Right forelimb (tissue), 1 donor: ENCODE measurements at regions not wholly inside any gene's neighbourhood (a gene's known extent, or its start where the extent isn't known, plus 50 kb on each side); places are given as distances from the start of the nearest gene placed in this dataset.

Experiments
- DNase-seq: peaks from one replicate; pipeline ENCODE4 v3.0.0-alpha.2; 2018

GRCh38 chr14:101707068-101707842 lies 54.3 kb upstream of the PPP2R5C start:
- peak; percentile 71 for DNase-seq

- no peak for DNase-seq
Measured at GRCh38 chr14:101707863-101708620, 53.5 kb upstream of the PPP2R5C start.

GRCh38 chr14:101708853-101709532 lies 52.5 kb upstream of the PPP2R5C start:
- no peak for DNase-seq

GRCh38 chr14:101709533-101709881 lies 52.0 kb upstream of the PPP2R5C start:
- no peak for DNase-seq

GRCh38 chr14:101709962-101710931 lies 51.3 kb upstream of the PPP2R5C start:
- no peak for DNase-seq

- no peak for DNase-seq
Measured at GRCh38 chr14:101711041-101711856, 50.3 kb upstream of the PPP2R5C start.
